Non-pigmented ciliary epithelial cell (primary cell): ENCODE measurements at regions not wholly inside any gene's neighbourhood (a gene's known extent, or its start where the extent isn't known, plus 50 kb on each side); places are given as distances from the start of the nearest gene placed in this dataset.

ENCODE experiments used
- DNase-seq: peaks from one replicate; pipeline ENCODE4 v3.0.0-alpha.2; 2010; ENCODE audit warnings: low read depth

DNA sequence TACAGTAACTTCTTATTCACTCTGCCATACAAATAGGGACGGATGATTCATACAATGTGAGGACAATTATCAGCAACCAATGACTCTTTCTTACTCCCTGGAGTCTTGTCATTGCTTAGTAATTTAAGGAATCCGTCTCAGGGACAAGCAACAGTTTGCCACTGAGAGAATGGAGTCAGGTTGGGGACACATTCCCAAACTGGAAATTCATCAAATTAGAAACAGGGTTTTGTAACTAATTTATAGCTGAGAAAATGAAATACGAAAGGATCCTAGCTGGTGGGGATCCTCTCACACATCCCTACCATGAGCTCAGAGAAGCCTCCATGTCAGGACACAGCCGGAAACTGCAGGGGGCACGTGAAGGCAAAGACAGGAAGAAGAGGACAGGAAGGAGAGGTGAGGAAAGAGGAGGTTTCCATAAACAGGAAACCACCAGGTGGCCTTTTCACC is 50.4 kb upstream of the KDR start:
- DNase-seq: peak; percentile 68

DNA sequence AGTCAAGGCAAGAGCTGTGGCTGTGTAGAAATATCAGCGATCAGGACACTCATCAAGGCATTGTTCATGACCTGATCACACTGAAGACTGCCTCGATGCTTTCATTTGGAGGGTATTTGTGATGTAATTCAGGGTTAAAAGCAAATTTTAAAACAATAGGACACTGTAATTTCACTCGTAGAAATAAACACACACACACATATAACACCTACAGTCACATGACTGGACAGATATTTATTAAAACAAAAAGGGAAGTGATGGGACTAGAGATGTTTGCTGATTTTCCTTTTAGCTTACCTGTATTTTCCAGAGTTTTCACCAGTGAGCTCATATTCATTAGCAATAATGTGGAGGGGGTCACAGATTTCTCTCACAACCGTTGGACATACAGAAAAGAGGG is 51.1 kb upstream of the KDR start:
- no peak for DNase-seq

DNA sequence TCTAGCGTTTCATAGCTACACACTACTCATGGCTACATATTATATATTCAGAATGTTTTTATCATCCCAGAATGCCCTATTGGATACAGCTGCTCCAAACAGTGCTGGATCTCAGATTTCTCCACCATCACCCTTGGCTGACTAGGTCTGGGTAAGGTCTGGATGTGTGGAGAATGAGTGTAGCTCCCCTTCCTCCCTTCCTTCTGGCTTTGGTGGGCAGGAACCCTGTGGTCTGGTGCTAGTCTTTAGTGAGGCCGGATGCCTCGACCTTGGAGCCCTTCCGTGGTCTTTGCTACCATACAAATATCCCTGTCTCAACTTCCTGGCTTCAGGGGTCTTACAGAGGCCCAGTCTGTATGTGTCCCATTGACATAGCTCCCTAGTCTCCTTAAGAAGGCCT is 52.1 kb upstream of the KDR start:
- no peak for DNase-seq

DNA sequence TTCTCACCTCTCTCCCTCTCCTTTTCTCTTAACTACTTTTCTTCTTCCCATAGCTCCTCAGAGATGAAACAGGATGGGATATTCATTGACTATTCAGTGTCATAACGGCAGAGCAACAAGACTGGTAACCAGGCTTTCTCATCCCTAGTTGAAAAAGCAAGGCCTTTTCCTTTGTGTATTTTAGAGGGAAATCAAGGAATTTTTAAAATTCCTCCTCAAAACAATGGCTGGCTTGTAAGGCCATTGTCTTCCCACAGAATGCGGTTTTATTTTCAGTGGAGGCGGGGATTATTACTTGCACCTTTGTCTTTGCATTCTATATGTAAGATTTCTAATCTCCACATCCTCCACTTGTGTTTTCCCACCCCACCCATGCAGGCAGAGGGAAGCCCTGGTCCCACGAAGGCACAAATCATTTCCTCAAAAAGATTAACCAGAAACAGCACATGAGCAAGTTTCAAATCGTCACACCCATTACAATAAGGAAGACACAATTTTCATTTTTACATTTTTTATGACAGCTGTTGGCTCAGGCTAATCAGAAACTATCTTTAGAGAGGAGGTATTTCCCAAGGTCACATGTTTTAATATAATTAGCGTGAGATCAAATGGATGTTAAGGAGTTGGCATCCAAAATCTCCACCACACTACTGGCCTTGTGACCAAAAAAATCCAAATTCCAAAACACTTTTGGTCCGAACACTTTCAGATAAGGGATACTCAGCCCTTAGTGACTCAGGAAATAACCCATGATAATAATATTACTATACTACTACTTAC is 53.0 kb upstream of the KDR start:
- no peak for DNase-seq

DNA sequence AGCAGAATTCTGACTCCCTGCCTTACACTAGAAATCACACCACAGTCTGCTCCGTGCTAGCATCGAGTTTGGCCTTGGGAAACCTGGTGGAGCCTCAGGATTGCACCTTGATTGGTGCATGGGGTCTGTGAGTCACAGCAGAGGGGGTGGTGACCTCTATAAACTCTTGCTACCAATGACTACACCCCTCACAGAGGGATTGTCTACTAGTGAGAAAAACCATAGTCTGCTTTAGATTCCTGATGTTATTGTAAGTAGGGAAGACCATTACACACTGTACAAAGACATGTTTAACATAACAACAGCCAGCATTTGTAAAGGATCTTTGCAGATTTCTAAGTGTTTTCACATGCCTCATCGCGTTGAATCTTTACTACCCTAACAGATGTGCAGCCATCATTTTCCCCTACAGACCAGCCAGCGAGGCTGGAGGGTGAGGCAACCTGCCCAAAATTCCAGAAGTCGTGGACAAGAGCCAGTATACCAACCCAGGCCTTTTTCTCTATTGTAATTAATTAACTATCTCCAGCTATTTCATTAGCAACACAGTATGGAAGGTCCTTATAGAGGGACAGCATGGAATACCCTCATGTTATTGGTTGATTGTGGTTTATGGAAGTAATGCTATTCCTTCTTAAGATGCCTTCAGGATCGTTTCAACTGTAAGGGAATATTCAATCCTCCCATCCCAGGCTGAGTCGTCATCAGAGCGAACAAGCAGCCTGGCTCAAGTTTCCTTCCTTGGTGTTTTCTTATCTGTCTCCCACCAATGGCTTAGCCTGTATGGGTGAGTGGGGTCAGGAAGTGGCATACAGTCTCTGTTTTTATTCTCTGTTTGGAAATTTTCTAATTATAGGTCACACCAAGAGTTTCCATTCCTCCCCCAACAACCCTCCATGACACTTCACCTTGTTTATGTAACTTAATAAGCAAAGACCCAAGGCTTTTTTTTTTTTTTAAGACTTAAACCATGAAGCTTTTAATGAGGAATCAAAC is 55.9 kb upstream of the KDR start:
- peak; percentile 45 for DNase-seq

DNA sequence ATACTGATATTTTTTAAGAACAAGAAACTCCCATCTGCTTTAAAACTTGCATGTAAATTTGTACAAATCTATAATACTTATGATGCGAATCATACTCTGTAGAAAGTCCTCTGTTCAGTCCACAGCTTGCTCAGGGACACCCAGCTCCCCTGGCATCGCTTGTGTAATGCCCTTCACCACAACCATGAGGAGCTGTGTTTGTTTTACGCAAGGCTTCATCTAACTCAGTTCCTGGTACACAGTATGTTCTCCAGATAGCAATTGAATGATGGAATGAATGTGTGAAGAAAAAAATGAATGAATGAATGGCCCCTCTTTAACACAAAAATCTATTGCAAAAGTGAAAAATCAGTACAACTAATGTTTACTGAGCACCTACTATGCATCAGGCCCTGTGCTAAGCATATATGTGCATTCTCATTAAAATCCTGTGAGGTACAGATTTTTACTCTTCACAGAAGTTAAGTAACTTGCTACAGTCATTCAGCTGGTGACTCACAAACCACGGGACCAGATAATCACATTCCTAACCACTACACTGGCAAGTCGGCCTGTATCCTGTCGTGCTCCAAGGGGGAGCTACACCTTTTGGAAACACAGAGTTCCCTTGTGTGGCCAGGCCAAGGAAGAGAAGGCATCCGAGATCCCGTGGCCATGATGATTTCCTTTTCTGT is 58.7 kb upstream of the KDR start:
- DNase-seq: peak; percentile 93

DNA sequence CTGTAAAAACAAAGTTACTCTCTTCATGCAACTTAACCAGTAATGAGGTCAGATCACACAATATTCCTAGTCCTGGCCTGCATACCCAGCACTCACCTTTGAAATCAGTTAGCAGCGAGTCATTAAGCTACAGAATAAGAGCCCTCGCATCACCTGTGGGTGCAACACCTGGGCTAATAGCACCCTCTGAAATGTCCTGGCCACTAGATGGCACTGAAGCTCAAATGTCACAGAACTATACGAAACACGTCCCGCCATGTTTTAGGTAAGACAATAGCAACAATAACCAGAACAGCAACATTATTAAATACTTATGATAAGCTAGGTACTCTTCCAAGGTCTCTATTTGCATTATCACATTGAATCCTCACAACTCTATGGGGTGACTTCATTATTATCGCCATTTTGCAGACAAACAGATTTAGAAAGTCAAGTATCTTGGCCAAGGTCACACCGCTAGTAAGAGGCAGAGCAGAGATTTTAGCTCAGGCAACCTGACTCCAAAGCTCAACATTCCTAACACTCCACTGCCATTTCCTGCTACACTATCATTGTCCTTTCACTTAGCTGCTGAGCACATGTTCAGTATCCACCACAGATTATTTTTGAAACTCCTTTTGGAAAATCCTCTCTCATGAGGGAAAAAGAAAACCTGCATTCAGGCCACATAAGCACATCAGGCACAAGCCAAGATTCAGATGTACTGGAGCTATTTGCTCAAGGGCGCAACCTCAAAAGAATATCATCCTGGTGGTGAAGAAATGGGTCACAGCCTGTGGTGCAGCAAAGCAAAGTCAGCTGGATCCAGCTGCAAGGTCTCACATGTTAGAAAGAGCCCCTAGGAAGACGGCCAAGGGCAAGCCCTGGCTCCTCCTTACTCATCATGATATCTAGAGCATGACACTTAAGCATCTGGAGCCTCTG is 59.5 kb upstream of the KDR start:
- DNase-seq: no peak

DNA sequence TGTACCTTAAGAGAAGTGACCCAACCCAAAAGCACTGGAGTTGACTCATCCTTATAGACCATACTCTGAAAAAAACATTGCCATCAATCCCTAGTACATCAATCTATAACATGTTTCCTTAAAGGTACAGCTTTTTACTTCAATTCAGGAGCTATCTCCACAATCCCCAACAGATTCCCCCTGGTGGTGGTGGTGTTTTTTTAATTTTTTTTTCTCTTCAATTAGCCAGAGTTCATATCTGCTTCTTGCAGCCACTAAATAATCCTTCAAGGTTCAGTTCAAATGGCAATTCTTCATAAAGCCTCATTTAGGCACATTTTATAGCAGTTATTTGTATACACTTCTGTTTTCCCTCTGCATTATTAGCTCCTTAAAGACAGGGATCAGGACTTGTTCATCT is 60.7 kb upstream of the KDR start:
- DNase-seq: no peak

DNA sequence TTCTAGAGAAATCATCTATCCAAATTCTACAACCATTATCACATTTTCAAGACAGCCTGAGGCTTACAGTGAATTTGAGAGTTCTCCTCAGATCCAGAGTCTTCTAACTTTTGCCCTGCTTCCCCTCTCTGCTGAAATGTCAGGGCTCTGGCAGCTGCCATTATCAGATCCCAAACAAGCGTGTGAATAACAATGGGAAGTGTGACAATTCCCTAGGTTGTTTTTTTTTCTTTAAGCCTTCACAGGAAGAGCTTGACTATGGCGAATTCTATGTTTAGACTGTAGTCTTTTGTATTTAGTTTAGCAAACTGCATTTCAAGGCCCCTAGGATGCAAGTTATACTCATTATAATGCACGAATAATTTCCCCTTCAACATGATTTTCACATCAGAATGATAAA is 61.3 kb upstream of the KDR start:
- DNase-seq: no peak

DNA sequence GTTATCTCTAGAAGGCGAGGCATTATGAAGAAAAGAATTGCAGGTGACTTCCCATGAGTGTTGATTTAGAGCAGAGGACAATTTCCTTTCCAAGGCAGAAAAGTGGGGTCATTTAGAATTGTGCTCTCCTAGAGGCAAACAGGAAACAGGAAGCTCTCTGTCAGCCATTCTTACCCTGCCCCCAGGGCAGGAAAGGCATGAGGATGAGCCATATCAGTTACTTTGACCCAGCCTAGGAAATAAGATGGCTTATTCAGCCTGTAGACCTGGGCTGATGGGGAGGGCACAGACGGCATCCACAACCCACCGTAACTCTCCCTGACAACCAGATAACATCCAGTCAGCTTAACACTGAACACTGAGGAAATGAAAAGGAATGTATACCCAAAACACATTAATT is 88.8 kb upstream of the KDR start:
- no peak for DNase-seq

DNA sequence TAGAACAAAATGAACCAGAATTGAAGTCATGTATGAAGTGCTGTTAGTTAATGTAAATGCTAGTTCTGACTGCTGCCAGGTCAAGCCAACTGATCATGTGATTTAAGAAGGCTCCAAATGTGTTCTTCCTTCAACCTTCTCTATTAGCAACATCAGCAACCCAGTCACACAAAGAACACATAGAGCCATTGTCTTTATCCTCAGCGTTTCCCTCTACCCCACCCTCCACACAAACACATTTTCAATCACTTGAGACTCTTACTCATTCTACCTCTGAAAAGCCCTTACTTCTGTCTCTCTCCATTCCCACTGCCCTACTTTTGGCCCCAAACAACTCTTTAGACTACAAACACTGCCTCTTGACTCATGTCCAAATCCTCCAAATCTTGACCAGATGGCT is 89.7 kb upstream of the KDR start:
- no peak for DNase-seq

DNA sequence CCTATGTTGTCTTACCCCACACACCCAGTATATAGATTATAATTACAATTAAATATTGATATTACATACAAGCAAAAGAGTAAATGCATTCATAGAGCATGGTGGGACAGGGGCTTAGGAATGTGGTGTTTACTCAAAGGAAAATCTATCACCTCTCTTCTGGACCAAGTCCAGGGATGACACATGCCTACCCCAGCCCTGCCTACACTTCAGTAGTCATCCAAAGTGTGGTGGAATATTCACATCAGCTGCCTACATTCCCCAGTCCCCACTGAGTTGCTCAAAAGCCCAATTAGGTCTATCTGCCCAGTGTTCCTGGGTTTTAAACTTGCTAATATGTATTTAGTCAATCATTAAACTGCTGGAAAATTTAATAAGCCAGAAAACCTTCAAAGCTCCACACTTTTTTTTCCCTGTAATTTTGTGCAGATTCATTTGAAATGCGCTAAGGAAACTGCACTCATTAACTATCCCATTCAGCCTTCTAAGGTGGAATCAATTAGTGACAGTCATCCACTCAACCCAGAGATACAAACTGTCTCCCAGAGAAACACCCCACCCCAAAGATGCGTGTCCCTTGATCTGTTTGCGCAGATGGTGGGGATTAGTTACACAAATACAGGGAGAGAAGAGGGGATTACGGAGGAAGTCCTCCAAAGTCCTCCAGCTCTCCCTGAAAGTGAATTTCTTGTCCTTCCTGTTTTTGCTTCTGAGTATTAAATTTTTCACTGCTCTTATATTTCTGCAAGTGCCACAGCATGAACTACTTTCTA is 91.7 kb upstream of the KDR start:
- no peak for DNase-seq

DNA sequence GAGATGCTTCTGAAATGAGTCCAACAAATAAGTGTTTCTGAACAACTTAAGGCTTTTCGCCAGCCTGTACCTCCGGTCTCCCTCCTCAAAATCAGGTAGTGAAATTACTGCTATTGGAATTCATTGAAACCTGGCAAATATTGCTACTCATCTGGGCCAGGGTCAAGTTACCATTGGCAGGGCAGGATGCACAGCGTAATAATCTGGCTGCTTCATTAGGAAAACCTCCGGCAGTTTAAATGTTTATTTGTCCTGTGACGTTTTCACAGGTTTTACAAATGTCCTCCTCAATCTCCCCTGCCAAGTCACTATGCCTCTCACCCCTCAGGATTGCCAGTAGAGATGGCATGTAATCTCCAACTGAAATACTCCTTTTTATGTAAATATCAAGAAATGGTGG is 92.6 kb upstream of the KDR start:
- no peak for DNase-seq

DNA sequence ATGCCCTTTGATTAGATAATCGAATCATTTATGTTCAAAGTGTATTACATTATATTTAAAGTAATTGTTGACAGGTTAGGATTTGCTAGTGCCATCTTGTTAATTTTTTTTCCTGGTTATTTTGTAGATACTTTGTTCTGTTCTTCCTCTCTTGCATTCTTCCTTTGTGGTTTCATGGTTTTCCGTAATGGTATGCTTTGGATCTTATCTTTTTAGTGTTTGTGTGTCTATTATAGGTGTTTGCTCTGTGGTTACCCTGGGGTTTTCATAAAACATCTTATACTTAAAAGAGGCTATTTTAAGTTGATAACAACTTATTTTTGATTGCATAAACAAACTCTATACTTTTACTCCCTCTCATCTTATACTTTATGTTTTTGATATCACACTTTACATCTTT is 108.2 kb upstream of the SRD5A3 start:
- DNase-seq: no peak

DNA sequence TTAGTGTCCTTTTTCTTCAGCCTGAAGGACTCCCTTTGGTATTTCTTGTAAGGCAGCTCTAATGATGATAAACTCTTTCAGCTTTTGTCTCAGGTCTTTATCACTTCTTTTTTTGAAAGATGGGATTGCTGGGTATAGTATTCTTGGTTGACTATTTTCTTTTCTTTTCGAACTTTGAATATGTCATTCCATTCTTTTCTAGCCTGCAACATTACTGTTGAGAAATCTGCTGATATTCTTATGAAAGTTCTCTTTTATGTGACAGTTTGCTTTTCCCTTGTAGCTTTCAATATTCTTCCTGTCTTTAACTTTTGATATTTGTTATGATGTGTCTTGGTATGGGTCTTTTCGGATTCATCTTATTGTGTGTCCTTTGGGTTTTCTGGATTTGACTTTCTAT is 107.6 kb upstream of the SRD5A3 start:
- no peak for DNase-seq

DNA sequence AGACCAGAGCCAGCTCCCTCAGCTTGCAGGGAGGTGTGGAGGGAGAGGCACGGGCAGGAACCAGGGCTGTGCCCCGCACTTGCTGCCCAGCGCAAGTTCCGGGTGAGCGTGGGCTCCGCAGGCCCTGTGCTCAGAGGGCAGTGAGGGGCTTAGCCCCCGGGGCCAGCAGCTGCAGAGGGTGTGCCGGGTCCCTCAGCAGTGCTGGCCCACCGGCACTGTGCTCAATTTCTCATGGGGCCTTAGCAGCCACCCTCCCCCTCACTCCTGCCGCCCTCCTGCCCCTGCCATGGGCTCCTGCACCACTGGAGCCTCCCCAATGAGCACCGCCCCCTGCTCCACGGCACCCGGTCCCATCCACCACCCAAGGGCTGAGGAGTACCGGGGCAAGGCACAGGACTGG is 104.6 kb upstream of the SRD5A3 start:
- no peak for DNase-seq

DNA sequence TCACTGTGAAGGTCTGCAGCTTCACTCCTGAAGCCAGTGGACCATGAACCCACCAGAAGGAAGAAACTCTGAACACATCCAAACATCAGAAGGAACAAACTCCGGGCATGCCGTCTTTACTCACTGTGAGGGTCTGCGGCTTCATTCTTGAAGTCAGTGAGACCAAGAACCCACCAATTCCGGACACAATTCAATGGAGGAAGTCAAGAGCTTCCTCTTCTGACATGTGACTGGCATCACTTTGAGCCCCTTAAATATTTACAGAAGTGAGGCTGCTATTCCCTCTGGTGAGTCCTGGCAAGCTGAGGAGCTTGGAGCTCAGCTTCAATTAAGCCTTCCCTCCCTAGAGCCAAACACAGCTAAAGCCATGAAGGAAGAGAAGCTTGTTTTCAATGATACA is 103.5 kb upstream of the SRD5A3 start:
- no peak for DNase-seq

DNA sequence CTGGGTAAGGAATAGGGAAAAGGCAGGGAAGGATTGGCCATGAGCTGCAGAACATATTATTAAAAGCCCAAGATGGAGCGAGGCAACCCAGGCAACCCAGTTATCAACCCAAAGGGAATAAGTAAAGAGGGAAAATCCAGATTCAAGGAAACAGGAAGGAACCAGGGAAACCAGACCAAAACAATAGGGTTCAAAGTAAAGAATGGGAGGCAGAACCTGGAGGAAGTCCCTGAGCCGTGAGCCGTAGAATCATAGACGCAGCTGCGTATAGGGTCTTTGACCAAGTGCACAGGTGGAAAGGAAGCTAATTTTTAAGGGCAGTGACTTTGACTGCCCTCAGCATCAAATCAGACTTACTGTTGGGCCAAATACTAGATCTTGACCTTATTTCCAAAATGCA is 98.5 kb upstream of the SRD5A3 start:
- no peak for DNase-seq

DNA sequence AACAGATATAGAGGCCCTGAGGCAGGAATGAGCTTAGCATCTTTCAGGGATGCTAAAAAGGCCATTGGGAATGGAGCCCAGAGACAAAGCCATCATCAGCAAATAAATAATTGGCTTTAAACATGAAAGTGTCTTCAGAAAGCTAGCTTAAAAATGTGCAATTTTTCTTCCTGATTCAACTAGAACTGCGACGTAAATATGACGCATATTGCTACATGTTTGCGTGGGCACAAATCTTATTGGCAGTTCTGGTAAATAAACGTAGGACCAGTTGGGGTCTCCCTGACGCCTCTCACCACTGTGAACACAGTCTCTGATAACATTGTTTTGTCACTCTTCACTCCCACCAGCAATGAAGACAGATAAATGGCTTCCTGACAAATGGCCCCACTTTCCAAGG is 97.3 kb upstream of the SRD5A3 start:
- DNase-seq: no peak

DNA sequence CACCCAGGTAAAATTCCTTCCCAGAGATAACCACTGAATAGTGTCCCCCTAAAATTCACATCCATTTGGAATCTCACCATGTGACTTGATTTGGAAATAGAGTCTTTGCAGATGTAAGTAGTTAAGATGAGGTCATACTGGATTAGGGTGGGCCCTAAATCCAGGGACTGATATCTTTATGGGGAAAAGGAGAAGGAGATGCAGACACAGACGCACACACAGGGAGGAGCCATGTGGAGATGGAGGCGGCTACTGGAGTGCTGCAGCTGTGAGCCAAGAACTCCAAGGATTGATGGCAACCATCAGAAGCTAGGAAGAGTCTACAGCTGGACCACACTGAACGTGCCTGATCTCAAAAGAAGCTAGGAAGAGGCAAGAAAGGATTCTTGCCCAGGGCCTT is 96.6 kb upstream of the SRD5A3 start:
- DNase-seq: no peak

DNA sequence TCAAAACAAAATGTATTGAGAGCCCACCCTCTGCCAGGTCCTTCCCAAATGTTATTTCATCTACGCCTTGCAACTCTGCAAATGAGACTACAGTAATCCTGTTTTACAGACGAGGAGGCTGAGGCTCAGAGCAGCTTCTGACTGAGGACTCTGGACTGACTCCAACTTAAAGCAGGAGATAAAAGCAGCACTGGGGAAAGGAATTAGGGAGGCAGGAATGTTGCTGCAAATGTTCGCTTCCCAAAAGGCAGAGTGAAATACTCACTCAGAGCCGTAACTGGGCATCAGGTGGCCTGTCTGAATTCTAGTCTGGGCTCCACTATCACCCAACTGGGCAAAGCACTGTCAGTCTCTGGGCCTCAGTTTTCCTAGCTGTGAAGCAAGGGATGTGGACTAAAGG is 94.7 kb upstream of the SRD5A3 start:
- DNase-seq: no peak
